SKM-1 treated with dmso at 0.1 percent for 144 hours (cell line): ENCODE measurements at regions not wholly inside any gene's neighbourhood (a gene's known extent, or its start where the extent isn't known, plus 50 kb on each side); places are given as distances from the start of the nearest gene placed in this dataset.

Experiments used
- DNase-seq: peaks from one replicate; lab custom pipeline; 2025; ENCODE audit not compliant: unreplicated experiment; lab: John Stamatoyannopoulos, UW

GRCh38 chr2:145015561-145015960 is 495.6 kb upstream of the ZEB2 start:
- DNase-seq: no peak

GRCh38 chr2:145012806-145013205 is 492.9 kb upstream of the ZEB2 start:
- no peak for DNase-seq

GRCh38 chr2:145012214-145012670 is 492.3 kb upstream of the ZEB2 start:
- DNase-seq: no peak

- DNase-seq: no peak
Observed at GRCh38 chr2:145010635-145011034, 490.7 kb upstream of the ZEB2 start.

GRCh38 chr2:145007960-145008263 is 488.0 kb upstream of the ZEB2 start:
- no peak for DNase-seq

GRCh38 chr2:145007093-145007959 is 487.4 kb upstream of the ZEB2 start:
- DNase-seq: no peak

GRCh38 chr2:145002624-145003023 is 482.7 kb upstream of the ZEB2 start:
- DNase-seq: no peak

GRCh38 chr2:145000376-145000775 is 480.5 kb upstream of the ZEB2 start:
- DNase-seq: no peak

GRCh38 chr2:144999936-145000335 is 480.0 kb upstream of the ZEB2 start:
- no peak for DNase-seq

GRCh38 chr2:144999071-144999875 is 479.4 kb upstream of the ZEB2 start:
- DNase-seq: no peak

- DNase-seq: no peak
Observed at GRCh38 chr2:144998435-144998834, 478.5 kb upstream of the ZEB2 start.

- no peak for DNase-seq
Observed at GRCh38 chr2:144996225-144996795, 476.4 kb upstream of the ZEB2 start.

GRCh38 chr2:144995482-144995881 is 475.6 kb upstream of the ZEB2 start:
- DNase-seq: no peak

- no peak for DNase-seq
Observed at GRCh38 chr2:144990661-144991060, 470.7 kb upstream of the ZEB2 start.

GRCh38 chr2:144989579-144990270 is 469.8 kb upstream of the ZEB2 start:
- DNase-seq: no peak

- DNase-seq: no peak
Observed at GRCh38 chr2:144988591-144988990, 468.7 kb upstream of the ZEB2 start.

GRCh38 chr2:144986691-144987090 is 466.8 kb upstream of the ZEB2 start:
- DNase-seq: no peak

- DNase-seq: no peak
Observed at GRCh38 chr2:144984038-144984437, 464.1 kb upstream of the ZEB2 start.

GRCh38 chr2:144983107-144983506 is 463.2 kb upstream of the ZEB2 start:
- no peak for DNase-seq

GRCh38 chr2:144982481-144982880 is 462.6 kb upstream of the ZEB2 start:
- no peak for DNase-seq

GRCh38 chr2:144975881-144976280 is 456.0 kb upstream of the ZEB2 start:
- DNase-seq: no peak
